GM21619 (cell line): ENCODE measurements at regions not wholly inside any gene's neighbourhood (a gene's known extent, or its start where the extent isn't known, plus 50 kb on each side); places are given as distances from the start of the nearest gene placed in this dataset.

Experiments used
- ATAC-seq: cut with Tn5 transposase; IDR thresholded peaks from one replicate; pipeline ENCODE4 v1.9.1; 2021; ENCODE audit not compliant: unreplicated experiment

DNA sequence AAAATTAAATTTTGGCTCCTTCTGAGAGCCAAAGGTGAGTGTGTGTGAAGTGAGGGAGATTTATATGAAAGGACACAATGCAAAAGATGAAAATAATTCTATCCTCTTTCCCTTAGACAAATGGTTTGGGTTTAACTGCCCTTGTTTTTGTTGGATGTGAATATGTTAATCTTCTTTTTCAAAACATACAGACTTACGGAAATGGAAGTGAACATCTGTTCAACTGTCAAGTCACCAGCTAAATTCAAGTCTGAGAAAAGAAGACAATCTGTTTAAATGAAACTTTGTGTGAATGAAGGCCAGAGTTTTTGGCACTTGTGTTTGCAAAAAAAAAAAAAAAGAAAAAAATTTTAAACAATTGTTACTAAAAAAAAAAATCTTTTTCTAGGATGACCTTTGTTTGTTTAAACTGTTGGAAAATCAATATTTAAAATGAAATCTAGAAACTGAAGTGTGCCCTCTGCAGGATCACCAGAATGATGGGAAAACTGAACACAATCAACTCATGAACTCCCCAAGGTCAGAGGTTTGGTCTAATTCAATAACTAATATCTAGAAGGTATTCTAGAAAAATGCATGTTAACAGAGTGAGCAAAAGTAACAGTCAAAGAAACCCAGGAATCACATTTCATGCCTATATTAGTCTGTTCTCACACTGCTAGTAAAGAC lies 448.8 kb downstream of the FLRT2 start:
- no peak for ATAC-seq

DNA sequence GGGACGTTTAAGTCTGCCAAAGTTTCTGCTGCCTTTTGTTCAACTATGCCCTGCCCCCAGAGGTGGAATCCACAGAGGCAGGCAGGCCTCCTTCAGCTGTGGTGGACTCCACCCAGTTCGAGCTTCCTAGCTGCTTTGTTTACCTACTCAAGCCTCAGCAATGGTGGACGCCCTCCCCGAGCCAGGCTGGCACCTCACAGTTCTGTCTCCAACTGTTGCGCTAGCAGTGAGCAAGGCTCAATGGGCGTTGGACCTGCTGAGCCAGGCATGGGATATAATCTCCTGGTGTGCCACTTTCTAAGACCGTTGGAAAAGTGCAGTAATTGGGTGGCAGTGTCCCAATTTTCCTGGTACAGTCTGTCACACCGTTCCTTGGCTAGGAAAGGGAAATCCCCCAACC lies 444.7 kb downstream of the FLRT2 start:
- no peak for ATAC-seq

- no peak for ATAC-seq
Measured at GRCh38 chr14:85963486-85963885, 433.5 kb downstream of the FLRT2 start.

DNA sequence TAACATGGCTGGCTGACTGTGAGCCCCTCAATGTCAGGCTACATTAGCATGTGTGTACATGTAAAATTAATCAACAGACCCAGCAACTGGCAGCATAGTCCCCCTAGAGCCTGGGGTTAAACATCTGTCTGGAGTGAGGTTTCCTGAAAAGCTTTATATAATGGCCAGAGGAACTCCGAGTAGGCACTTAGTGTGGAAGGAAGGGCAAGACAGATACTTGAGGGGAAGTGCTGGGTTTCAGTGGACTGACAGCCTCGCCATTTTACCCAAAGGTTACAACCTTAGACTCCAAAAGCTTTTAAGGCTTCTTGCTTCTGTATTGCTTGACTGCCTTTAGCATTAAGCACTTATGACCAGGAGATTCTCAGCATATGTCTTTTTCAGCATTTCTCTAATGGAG lies 430.8 kb downstream of the FLRT2 start:
- ATAC-seq, result no peak

- ATAC-seq, result no peak
Measured at GRCh38 chr14:85959063-85959462, 429.1 kb downstream of the FLRT2 start.

DNA sequence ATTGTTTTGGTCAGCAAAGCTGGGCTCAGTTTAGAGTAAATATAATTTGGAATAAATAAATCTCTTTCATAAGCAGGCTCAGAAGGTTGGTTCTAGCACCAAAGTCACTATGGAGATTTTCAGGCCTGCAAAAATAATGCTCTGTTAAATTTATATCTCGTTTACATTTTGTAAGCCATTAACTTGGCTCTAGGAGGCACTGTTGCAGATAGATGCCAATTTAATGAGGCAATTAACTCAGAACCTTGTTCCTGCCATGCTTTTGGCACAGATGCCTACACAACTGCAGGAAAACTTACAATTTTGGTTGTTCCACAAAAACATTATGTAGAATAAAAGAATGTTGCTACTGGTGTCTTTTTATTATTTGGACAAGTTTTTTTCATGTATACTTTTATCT lies 428.1 kb downstream of the FLRT2 start:
- no peak for ATAC-seq

GRCh38 chr14:85953265-85953664 lies 423.3 kb downstream of the FLRT2 start:
- no peak for ATAC-seq

GRCh38 chr14:85948153-85948552 lies 418.2 kb downstream of the FLRT2 start:
- no peak for ATAC-seq

- no peak for ATAC-seq
Measured at GRCh38 chr14:85947461-85948139, 417.7 kb downstream of the FLRT2 start.

DNA sequence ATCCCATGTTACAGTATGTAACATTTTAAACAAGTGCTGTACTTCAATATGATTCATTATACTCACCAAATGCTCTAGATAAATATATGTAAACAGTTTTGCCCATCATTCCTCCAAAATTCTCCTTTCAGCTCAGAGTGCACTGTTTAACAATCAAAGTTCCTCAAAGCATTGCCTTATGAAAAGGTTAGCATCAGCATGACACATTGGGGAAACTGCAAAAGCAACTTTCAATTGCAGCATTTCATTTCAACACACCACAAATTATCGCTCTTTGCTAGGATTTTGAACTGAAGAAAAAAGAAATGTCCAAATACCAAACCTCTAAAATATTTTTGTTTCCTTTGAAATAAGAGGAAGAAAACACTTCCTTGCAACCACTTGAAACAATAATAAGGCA lies 413.2 kb downstream of the FLRT2 start:
- no peak for ATAC-seq

- ATAC-seq, result peak; percentile 49
Measured at GRCh38 chr14:85934886-85935254, 404.9 kb downstream of the FLRT2 start.

GRCh38 chr14:85934123-85934885 lies 404.4 kb downstream of the FLRT2 start:
- peak; percentile 90 for ATAC-seq

DNA sequence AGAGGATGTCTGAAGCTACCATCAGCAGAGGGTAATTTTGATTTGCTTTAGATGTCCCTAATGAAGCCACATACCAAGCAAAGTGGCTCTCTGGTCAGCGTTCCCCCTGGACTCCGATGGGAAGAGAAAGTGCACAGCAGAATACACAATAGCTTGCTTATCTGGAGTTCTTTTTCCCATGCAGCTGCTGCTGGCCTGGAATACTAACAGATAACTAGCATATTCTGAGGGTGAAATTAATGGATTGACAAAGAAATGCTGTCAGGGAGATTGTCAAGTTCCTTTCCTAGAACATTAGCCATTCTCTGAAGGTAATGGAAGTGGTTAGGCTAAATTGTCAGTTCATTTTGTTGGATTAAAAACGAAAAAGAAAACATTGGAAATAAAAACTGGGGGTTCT lies 391.3 kb downstream of the FLRT2 start:
- ATAC-seq, result no peak

DNA sequence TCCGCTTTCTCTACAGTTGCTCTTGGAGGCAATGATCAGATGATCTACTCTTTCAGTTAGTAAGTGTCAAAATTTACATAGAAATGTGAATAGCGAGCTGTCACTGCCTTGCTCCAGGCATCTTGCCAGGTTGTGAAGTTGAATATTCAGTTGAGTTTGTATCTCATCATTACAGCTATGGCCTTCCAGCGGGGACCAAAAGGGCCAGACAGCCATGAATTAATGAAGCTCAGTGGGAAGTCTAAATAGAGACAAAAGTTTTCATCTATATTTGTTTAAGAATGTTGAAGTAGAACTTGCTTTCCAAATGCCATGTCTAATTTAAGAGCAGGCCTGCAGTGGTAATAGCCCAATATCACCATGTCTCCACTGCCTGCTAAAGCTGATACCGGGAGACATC lies 387.8 kb downstream of the FLRT2 start:
- ATAC-seq, result no peak

DNA sequence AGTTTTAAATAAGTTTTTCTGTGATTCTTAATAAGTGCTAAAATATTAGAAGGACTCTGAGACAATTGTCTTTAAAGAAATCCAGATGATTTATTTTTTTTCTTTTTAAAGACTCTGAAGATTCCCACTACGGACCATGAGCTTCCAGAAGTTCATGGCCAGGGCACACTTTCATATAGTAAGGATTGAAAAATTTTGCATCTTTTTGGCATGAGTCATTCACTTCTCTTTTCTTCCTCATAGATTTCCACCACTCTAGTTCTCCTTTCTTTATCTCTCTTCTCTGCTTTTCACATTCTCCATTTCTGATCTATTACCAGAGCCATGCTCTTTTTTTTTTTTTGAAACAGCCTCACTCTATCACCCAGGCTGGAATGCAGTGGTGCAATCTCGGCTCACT lies 385.8 kb downstream of the FLRT2 start:
- ATAC-seq, result no peak

GRCh38 chr14:85912141-85912540 lies 382.2 kb downstream of the FLRT2 start:
- no peak for ATAC-seq

DNA sequence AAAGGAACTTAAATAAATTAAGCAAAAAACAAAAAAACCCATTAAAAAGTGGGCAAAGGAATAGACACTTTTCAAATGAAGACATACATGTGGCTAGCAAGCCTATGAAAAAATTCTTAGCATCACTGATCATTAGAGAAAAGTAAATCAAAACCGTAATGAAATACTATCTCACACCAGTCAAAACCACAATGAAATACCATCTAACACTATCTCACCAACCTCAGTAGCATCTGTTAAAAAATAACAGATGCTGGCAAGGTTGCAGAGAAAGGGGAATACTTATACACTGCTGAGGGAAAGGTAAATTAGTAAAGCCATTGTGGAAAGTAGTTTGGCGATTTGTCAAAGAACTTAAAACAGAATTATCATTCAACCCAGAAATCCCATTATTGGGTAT lies 381.1 kb downstream of the FLRT2 start:
- ATAC-seq, result no peak

GRCh38 chr14:85909581-85909980 lies 379.6 kb downstream of the FLRT2 start:
- no peak for ATAC-seq

DNA sequence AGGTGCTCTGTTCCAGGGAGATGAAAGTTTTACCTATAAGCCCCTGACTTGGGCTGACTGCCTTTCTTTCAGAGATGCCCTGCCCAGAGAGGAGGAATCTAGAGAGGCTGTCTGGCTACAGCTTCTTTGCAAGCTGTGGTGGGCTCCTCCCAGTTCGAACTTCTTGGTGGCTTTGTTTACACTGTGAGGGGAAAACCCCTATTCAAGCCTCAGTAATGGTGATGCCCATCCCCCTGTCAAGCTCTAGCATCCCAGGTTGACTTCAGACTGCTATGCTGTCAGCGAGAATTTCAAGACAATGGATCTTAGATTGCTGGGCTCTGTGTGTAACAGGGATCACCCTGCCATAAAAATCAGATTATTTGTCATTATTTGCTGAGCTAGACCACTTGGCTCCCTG lies 377.6 kb downstream of the FLRT2 start:
- ATAC-seq, result no peak

DNA sequence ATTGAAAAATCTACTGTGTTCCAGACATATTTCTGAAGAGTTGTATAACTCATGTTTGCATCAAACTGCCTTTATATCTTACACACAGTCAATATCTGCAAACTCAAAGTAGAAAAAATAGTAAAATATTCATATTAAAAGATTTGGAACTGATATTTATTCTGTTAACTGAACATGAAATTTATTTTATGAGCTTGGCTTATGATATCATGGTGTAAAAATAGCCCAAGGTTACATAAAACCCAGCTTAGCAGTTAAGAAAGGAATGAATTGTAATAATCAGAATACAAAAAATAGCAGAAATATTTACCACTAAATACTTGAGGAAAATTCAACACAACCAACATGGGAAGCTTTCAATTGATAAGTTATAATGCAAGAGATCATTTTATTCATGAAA lies 367.9 kb downstream of the FLRT2 start:
- no peak for ATAC-seq

GRCh38 chr14:85895603-85896002 lies 365.7 kb downstream of the FLRT2 start:
- no peak for ATAC-seq

- no peak for ATAC-seq
Measured at GRCh38 chr14:85892251-85892650, 362.3 kb downstream of the FLRT2 start.
